ENCODE measurements at regions not wholly inside any gene's neighbourhood (a gene's known extent, or its start where the extent isn't known, plus 50 kb on each side); places are given as distances from the start of the nearest gene placed in this dataset.

DNA sequence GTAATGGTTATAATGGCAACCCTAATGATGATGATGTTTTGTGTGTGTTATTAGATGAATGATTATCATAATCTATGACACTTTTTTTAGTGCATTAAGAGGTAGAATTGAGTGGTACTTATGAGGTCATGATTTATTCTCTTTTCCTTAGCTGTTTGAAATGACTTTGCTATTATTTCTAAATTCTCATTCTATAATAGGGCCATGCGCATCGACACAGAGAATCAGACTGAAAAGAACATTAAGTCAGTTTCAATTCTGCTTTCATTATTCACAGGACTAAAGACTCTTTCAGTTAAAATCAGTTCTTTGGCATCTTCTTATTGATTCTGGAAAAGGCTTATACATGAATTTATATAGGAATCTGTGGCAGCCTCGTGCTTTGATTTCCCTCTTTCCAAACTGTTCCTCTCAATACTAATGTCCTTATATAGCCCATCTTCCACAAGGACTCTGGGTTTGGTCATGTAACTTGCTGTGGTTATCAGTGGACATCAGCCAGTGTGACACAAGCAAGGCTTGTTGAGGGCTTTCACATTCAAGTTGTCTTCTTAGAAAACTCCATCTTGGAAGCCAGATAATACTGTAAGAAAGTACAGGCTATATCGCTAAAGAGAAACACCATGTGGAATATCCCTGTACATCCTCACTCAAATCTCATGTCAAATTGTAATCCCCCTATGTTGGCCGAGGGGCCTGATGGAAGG is 140.3 kb upstream of the CHD1 start:
- no peak for TF ChIP-seq SUZ12 (IDR thresholded peaks at IDR 0.05; ENCODE audit: extremely low read depth, insufficient read depth, insufficient read length)
- no peak for TF ChIP-seq YY1 (IDR thresholded peaks at IDR 0.05; ENCODE audit: insufficient read depth, insufficient read length)
